Sigmoid colon (tissue), 4 donors: ENCODE measurements at regions not wholly inside any gene's neighbourhood (a gene's known extent, or its start where the extent isn't known, plus 50 kb on each side); places are given as distances from the start of the nearest gene placed in this dataset.

Experiments
- EP300 ChIP-seq, 4 donors: sonication (generic); formaldehyde crosslinking; IDR thresholded peaks; one replicate each; pipeline ENCODE4 v1.6.1; 2017; ENCODE audit warnings: antibody characterized with exemption in 4 of 4
- POLR2A ChIP-seq, 2 donors: fragments of 450-650 bp; IDR thresholded peaks; one replicate each; pipeline ENCODE4 v1.6.1; 2016; ENCODE audit warnings: antibody characterized with exemption in 2 of 2, mild to moderate bottlenecking in 2 of 2, moderate library complexity in 2 of 2
- POLR2AphosphoS5 ChIP-seq, 4 donors: sonication (generic); formaldehyde crosslinking; IDR thresholded peaks; one replicate each; pipeline ENCODE4 v1.6.1; 2017; ENCODE audit warnings: antibody characterized with exemption in 4 of 4
- TF ChIP-seq, protein P1 (sequence below), 4 experiments: fragments of 450-650 bp in 3 of 4; fragments of 200-600 bp in 1 of 4; IDR thresholded peaks; one replicate each; pipeline ENCODE4 v1.5.1; 2016 to 2019; ENCODE audit warnings: antibody characterized with exemption in 4 of 4, mild to moderate bottlenecking in 3 of 4, moderate library complexity in 2 of 4

DNA sequence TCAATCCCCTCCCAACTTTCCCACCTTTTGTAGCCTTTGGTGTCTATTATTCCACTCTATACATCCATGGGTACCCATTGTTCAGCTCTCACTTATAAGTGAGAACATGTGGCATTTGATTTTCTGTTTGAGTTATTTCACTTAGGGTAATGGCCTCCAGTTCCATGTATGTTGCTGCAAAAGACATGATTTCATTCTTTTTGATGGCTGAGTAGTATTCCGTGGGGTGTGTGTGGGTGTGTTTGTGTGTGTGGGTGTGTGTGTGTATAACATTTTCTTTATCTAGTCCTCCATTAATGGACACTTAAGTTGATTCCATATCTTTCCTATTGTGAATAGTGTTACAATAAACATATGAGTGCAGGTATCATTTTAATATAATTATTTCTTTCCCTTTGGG lies 157.5 kb upstream of the FSTL4 start:
- TF ChIP-seq, protein P1, sequence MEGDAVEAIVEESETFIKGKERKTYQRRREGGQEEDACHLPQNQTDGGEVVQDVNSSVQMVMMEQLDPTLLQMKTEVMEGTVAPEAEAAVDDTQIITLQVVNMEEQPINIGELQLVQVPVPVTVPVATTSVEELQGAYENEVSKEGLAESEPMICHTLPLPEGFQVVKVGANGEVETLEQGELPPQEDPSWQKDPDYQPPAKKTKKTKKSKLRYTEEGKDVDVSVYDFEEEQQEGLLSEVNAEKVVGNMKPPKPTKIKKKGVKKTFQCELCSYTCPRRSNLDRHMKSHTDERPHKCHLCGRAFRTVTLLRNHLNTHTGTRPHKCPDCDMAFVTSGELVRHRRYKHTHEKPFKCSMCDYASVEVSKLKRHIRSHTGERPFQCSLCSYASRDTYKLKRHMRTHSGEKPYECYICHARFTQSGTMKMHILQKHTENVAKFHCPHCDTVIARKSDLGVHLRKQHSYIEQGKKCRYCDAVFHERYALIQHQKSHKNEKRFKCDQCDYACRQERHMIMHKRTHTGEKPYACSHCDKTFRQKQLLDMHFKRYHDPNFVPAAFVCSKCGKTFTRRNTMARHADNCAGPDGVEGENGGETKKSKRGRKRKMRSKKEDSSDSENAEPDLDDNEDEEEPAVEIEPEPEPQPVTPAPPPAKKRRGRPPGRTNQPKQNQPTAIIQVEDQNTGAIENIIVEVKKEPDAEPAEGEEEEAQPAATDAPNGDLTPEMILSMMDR (IDR thresholded peaks at IDR 0.05) = no peak
- TF ChIP-seq POLR2AphosphoS5 (IDR thresholded peaks at IDR 0.05) (no peak), POLR2A (IDR thresholded peaks at IDR 0.05) (no peak), EP300 (IDR thresholded peaks at IDR 0.05) (no peak)
